ENCODE measurements at regions not wholly inside any gene's neighbourhood (a gene's known extent, or its start where the extent isn't known, plus 50 kb on each side); places are given as distances from the start of the nearest gene placed in this dataset.

DNA sequence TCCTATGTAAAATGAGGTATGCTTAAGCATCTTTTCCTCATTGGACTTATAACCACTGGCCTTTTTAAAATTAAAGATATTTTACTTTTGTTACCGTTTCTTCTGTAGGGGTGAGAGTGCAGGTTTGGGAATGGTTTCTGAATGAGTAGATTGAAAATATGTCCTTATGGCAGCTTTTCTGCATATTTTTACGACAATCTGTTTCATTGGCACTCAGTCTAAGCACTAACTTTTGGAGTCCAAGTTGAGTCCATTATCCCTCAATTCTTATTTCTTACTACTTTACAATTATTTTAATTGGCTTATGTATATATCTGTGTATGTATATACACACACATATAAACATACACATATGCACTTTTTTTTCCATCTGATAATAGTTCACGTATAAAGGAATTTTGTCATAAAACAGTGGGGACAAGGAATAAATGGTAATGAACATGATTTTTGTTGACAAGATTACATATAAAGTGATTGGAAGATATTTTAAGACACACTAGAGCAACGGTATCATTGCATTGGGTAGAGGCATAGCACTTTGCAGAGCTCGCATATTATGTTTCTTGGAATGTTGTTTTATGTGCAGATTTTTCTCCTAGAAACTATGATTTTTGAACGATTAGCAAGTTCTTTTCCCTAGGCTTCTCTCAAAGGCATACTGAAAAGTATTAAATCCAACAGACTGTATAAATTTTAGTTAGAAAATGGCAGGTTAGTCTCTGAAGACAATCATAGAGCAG, 133.0 kb downstream of the FAT4 start:
- Histone ChIP-seq H3K79me2 (ENCODE audit: control insufficient read depth, insufficient read depth, low read length) (no peaks in the 10 kb centered on the region), H3K4me1 (ENCODE audit: control insufficient read depth, extremely low read depth, insufficient read depth, low read length) (no peaks in the 10 kb centered on the region), H3K27me3 (ENCODE audit: control insufficient read depth in 2 of 2, insufficient read depth in 2 of 2, low read length in 2 of 2) (no peaks in the 10 kb centered on the region), H3K9me1 (replicated peaks; ENCODE audit: control insufficient read depth, extremely low read depth, insufficient read depth, low read length) (no peaks in the 10 kb centered on the region), H3K36me3 (ENCODE audit: control insufficient read depth in 2 of 2, extremely low read depth in 1 of 2, insufficient read depth in 2 of 2, low read length in 2 of 2) (peaks cover 0 to 9% of the 10 kb centered on the region in 2 experiments), H3K4me2 (ENCODE audit: insufficient read depth, low read length) (no peak overlapping the region), H3K9ac (replicated peaks; ENCODE audit: extremely low read depth, insufficient read depth, low read length) (no peak overlapping the region), H4K20me1 (replicated peaks; ENCODE audit: control insufficient read depth, extremely low read depth, insufficient read depth, low read length) (no peaks in the 10 kb centered on the region), H3K4me3 (replicated peaks in 1 of 3; ENCODE audit: insufficient read depth in 1 of 3, low read depth in 1 of 3, low read length in 3 of 3) (no peak overlapping the region), H3K9me3 (replicated peaks; ENCODE audit: control insufficient read depth, insufficient read depth, low read length) (no peaks in the 10 kb centered on the region), H3K27ac (ENCODE audit: insufficient read depth, low read depth, low read length) (no peak overlapping the region), H2AFZ (ENCODE audit: low read depth, low read length) (no peak overlapping the region)
- BruUV-seq (replicated peaks): no TSS peak
- TF ChIP-seq, protein P1, sequence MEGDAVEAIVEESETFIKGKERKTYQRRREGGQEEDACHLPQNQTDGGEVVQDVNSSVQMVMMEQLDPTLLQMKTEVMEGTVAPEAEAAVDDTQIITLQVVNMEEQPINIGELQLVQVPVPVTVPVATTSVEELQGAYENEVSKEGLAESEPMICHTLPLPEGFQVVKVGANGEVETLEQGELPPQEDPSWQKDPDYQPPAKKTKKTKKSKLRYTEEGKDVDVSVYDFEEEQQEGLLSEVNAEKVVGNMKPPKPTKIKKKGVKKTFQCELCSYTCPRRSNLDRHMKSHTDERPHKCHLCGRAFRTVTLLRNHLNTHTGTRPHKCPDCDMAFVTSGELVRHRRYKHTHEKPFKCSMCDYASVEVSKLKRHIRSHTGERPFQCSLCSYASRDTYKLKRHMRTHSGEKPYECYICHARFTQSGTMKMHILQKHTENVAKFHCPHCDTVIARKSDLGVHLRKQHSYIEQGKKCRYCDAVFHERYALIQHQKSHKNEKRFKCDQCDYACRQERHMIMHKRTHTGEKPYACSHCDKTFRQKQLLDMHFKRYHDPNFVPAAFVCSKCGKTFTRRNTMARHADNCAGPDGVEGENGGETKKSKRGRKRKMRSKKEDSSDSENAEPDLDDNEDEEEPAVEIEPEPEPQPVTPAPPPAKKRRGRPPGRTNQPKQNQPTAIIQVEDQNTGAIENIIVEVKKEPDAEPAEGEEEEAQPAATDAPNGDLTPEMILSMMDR (IDR thresholded peaks at IDR 0.05; ENCODE audit: extremely low read depth in 1 of 2, insufficient read depth in 1 of 2, low read depth in 1 of 2, low read length in 2 of 2): no peak
- TF ChIP-seq JUN (IDR thresholded peaks at IDR 0.05; ENCODE audit: borderline replicate concordance, insufficient read depth, insufficient read length, low read depth): no peak
- POLR2A ChIA-PET: no interaction called here
- intact Hi-C loops (cut with micrococcal nuclease): no loop called here
- no peak for FAIRE-seq
- DNase-seq (ENCODE audit: low read depth, low spot score): no peak
- CTCF ChIA-PET: no interaction called here
- dilution Hi-C loops (cut with MboI; ENCODE audit: extremely low pct_ligation_motif_present, low sequenced_read_pairs): no loop called here

DNA sequence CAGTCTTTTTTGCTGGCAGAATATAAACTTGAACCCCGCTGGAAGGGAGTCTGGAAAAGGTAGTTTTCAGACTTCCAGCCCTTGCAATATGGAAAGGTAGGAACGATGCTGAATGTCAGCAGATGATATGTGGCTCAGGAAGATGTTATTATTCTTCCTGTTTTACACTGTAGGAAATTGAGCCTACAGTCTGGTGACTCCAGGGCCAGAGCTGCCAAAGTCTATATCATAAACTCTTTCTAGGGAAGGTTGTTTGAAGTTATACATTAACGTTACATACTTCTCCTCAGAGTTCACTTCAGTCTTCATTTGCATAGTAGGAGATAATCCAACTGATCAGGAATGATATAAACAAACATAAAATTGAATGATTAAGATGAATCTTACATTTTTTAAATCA, 141.3 kb downstream of the FAT4 start:
- POLR2A ChIA-PET: no interaction called here
- Histone ChIP-seq H4K20me1 (replicated peaks; ENCODE audit: control insufficient read depth, extremely low read depth, insufficient read depth, low read length) (no peaks in the 10 kb centered on the region), H3K4me1 (ENCODE audit: control insufficient read depth, extremely low read depth, insufficient read depth, low read length) (no peaks in the 10 kb centered on the region), H3K36me3 (ENCODE audit: control insufficient read depth in 2 of 2, extremely low read depth in 1 of 2, insufficient read depth in 2 of 2, low read length in 2 of 2) (peaks cover 0 to 9% of the 10 kb centered on the region in 2 experiments), H2AFZ (ENCODE audit: low read depth, low read length) (no peak overlapping the region), H3K4me3 (replicated peaks in 1 of 3; ENCODE audit: insufficient read depth in 1 of 3, low read depth in 1 of 3, low read length in 3 of 3) (no peak overlapping the region), H3K79me2 (ENCODE audit: control insufficient read depth, insufficient read depth, low read length) (no peaks in the 10 kb centered on the region), H3K4me2 (ENCODE audit: insufficient read depth, low read length) (no peak overlapping the region), H3K9me3 (replicated peaks; ENCODE audit: control insufficient read depth, insufficient read depth, low read length) (no peaks in the 10 kb centered on the region), H3K9ac (replicated peaks; ENCODE audit: extremely low read depth, insufficient read depth, low read length) (no peak overlapping the region), H3K27me3 (ENCODE audit: control insufficient read depth in 2 of 2, insufficient read depth in 2 of 2, low read length in 2 of 2) (no peaks in the 10 kb centered on the region), H3K27ac (ENCODE audit: insufficient read depth, low read depth, low read length) (no peak overlapping the region), H3K9me1 (replicated peaks; ENCODE audit: control insufficient read depth, extremely low read depth, insufficient read depth, low read length) (no peaks in the 10 kb centered on the region)
- FAIRE-seq (no peak), DNase-seq (ENCODE audit: low read depth, low spot score) (no peak)
- dilution Hi-C loops (cut with MboI; ENCODE audit: extremely low pct_ligation_motif_present, low sequenced_read_pairs) (no loop called here), intact Hi-C loops (cut with micrococcal nuclease) (no loop called here)
- TF ChIP-seq MYC (IDR thresholded peaks at IDR 0.05; ENCODE audit: low read depth, low read length) (no peak), FOS (IDR thresholded peaks at IDR 0.05; ENCODE audit: borderline replicate concordance, insufficient read depth, low read length) (no peak), EZH2 (IDR thresholded peaks at IDR 0.05; ENCODE audit: borderline replicate concordance, low read depth, low read length, severe bottlenecking) (no peak), GATA2 (IDR thresholded peaks at IDR 0.05; ENCODE audit: insufficient read depth, insufficient read length, low read depth, low read length) (no peak), POLR2A (IDR thresholded peaks at IDR 0.05; ENCODE audit: low read depth, low read length) (no peak), JUN (IDR thresholded peaks at IDR 0.05; ENCODE audit: borderline replicate concordance, insufficient read depth, insufficient read length, low read depth) (no peak), POLR2AphosphoS5 (IDR thresholded peaks at IDR 0.05; ENCODE audit: insufficient read depth, low read depth, low read length) (no peak)
- TF ChIP-seq, protein P1 (IDR thresholded peaks at IDR 0.05; ENCODE audit: extremely low read depth in 1 of 2, insufficient read depth in 1 of 2, low read depth in 1 of 2, low read length in 2 of 2): no peak
- TF ChIP-seq, protein P2, sequence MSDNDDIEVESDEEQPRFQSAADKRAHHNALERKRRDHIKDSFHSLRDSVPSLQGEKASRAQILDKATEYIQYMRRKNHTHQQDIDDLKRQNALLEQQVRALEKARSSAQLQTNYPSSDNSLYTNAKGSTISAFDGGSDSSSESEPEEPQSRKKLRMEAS (IDR thresholded peaks at IDR 0.05; ENCODE audit: insufficient read depth, insufficient read length): no peak
- BruUV-seq (replicated peaks): no TSS peak
- CTCF ChIA-PET: interaction anchor here (0.8 kb wide), 1 partner anchor 83 kb away, joined by 3 read pairs; no protein-coding TSS in a partner anchor
